HEK293 (cell line): ENCODE measurements at regions not wholly inside any gene's neighbourhood (a gene's known extent, or its start where the extent isn't known, plus 50 kb on each side); places are given as distances from the start of the nearest gene placed in this dataset.

Experiments
- CTCF ChIA-PET: fragments of 350-600 bp; formaldehyde crosslinking; extraction: SDS; loops from one replicate; lab custom pipeline; 2021; ENCODE audit warnings: antibody characterized with exemption; lab: Yijun Ruan, JAX
- POLR2A ChIA-PET: fragments of 300-600 bp; formaldehyde crosslinking; extraction: SDS; loops from one replicate; lab custom pipeline; 2020; ENCODE audit warnings: antibody characterized with exemption, inconsistent platforms; lab: Yijun Ruan, JAX
- H3K27ac ChIP-seq: fragments of 200-500 bp; sonication (Bioruptor generic); 2 replicates; pipeline ENCODE4 v1.5.1; 2014; ENCODE audit warnings: low read depth, low read length, control low read depth, inconsistent platforms; ENCODE audit errors: extremely low read depth
- H3K36me3 ChIP-seq, 2 experiments: fragments of 200-500 bp in 1 of 2; sonication (Bioruptor generic) in 1 of 2; 1 replicate in 1 of 2; 2 replicates in 1 of 2; pipeline ENCODE4 v1.5.1; 2014 to 2017; ENCODE audit warnings: inconsistent platforms in 2 of 2, low read length in 2 of 2; ENCODE audit not compliant: control insufficient read depth in 2 of 2, insufficient read depth in 1 of 2
- H3K4me1 ChIP-seq: fragments of 200-500 bp; sonication (Bioruptor generic); 2 replicates; pipeline ENCODE4 v1.5.1; 2014; ENCODE audit warnings: mild to moderate bottlenecking, low read length, inconsistent platforms; ENCODE audit not compliant: control insufficient read depth, insufficient read depth
- H3K4me3 ChIP-seq: 2 replicates; pipeline ENCODE4 v1.5.1; 2011; ENCODE audit warnings: low read depth, mild to moderate bottlenecking, control low read depth, low read length, moderate library complexity
- H3K9me3 ChIP-seq: fragments of 200-500 bp; sonication (Bioruptor generic); 2 replicates; pipeline ENCODE4 v1.5.1; 2014; ENCODE audit warnings: low read depth, low read length, inconsistent platforms; ENCODE audit not compliant: control insufficient read depth, insufficient read depth
- GLI4 ChIP-seq: fragments of 450-650 bp; formaldehyde crosslinking; IDR thresholded peaks from 2 replicates; pipeline ENCODE4 v1.5.1; 2016; ENCODE audit warnings: missing biosample characterization, missing genetic modification characterization
- GLIS1 ChIP-seq: fragments of 450-650 bp; formaldehyde crosslinking; IDR thresholded peaks from 2 replicates; pipeline ENCODE4 v1.5.1; 2016; ENCODE audit warnings: missing biosample characterization, missing genetic modification characterization
- HOXD13 ChIP-seq: sonication (generic); formaldehyde crosslinking; IDR thresholded peaks from 2 replicates; pipeline ENCODE4 v1.8.0; 2022; ENCODE audit warnings: missing genetic modification reagents, borderline replicate concordance
- KLF7 ChIP-seq: fragments of 450-650 bp; formaldehyde crosslinking; IDR thresholded peaks from 2 replicates; pipeline ENCODE4 v1.5.1; 2016; ENCODE audit warnings: missing biosample characterization, missing genetic modification characterization, borderline replicate concordance
- KLF9 ChIP-seq: fragments of 450-650 bp; formaldehyde crosslinking; IDR thresholded peaks from 2 replicates; pipeline ENCODE4 v1.5.1; 2016; ENCODE audit warnings: missing biosample characterization, missing genetic modification characterization, low read depth
- OVOL3 ChIP-seq: fragments of 450-650 bp; formaldehyde crosslinking; IDR thresholded peaks from 2 replicates; pipeline ENCODE4 v1.5.1; 2016; ENCODE audit warnings: missing biosample characterization, missing genetic modification characterization
- SCRT2 ChIP-seq: fragments of 450-650 bp; formaldehyde crosslinking; IDR thresholded peaks from 2 replicates; pipeline ENCODE4 v1.5.1; 2016; ENCODE audit warnings: missing biosample characterization, missing genetic modification characterization
- SETDB1 ChIP-seq: IDR thresholded peaks from one replicate; pipeline ENCODE4 v1.6.1; 2017; ENCODE audit warnings: mild to moderate bottlenecking, low read length, moderate library complexity, mixed read lengths; ENCODE audit not compliant: insufficient read length
- SP2 ChIP-seq: fragments of 450-650 bp; formaldehyde crosslinking; IDR thresholded peaks from 2 replicates; pipeline ENCODE4 v1.5.1; 2016; ENCODE audit warnings: missing biosample characterization, missing genetic modification characterization
- SP7 ChIP-seq: fragments of 450-650 bp; formaldehyde crosslinking; IDR thresholded peaks from 2 replicates; pipeline ENCODE4 v1.5.1; 2016; ENCODE audit warnings: missing biosample characterization, missing genetic modification characterization
- YY1 ChIP-seq: fragments of 450-650 bp; formaldehyde crosslinking; IDR thresholded peaks from 2 replicates; pipeline ENCODE4 v1.5.1; 2018; ENCODE audit warnings: missing biosample characterization, missing genetic modification characterization
- YY2 ChIP-seq: fragments of 450-650 bp; formaldehyde crosslinking; IDR thresholded peaks from 2 replicates; pipeline ENCODE4 v1.5.1; 2016; ENCODE audit warnings: missing biosample characterization, missing genetic modification characterization
- ZBTB20 ChIP-seq: fragments of 450-650 bp; formaldehyde crosslinking; IDR thresholded peaks from 2 replicates; pipeline ENCODE4 v1.5.1; 2016; ENCODE audit warnings: missing biosample characterization, missing genetic modification characterization
- ZFHX2 ChIP-seq: fragments of 450-650 bp; formaldehyde crosslinking; conservative IDR thresholded peaks from 2 replicates; pipeline ENCODE4 v1.5.1; 2016; ENCODE audit warnings: missing biosample characterization, missing genetic modification characterization
- ZNF132 ChIP-seq: fragments of 450-650 bp; formaldehyde crosslinking; IDR thresholded peaks from 2 replicates; pipeline ENCODE4 v1.5.1; 2017; ENCODE audit warnings: missing biosample characterization, missing genetic modification characterization, borderline replicate concordance
- ZNF324 ChIP-seq: fragments of 450-650 bp; formaldehyde crosslinking; IDR thresholded peaks from 2 replicates; pipeline ENCODE4 v1.5.1; 2016; ENCODE audit warnings: missing biosample characterization, missing genetic modification characterization
- ZNF335 ChIP-seq: fragments of 450-650 bp; formaldehyde crosslinking; conservative IDR thresholded peaks from 2 replicates; pipeline ENCODE4 v1.5.1; 2016; ENCODE audit warnings: missing biosample characterization, missing genetic modification characterization
- ZNF473 ChIP-seq: fragments of 450-650 bp; formaldehyde crosslinking; IDR thresholded peaks from 2 replicates; pipeline ENCODE4 v1.5.1; 2017; ENCODE audit warnings: missing biosample characterization, missing genetic modification characterization
- ZNF48 ChIP-seq: fragments of 450-650 bp; formaldehyde crosslinking; IDR thresholded peaks from 2 replicates; pipeline ENCODE4 v1.5.1; 2016; ENCODE audit warnings: missing biosample characterization, missing genetic modification characterization
- ZNF501 ChIP-seq: fragments of 450-650 bp; formaldehyde crosslinking; IDR thresholded peaks from 2 replicates; pipeline ENCODE4 v1.5.1; 2016; ENCODE audit warnings: missing biosample characterization, missing genetic modification characterization
- ZNF530 ChIP-seq: fragments of 450-650 bp; formaldehyde crosslinking; IDR thresholded peaks from 2 replicates; pipeline ENCODE4 v1.5.1; 2016; ENCODE audit warnings: low read depth, missing biosample characterization, missing genetic modification characterization
- ZNF629 ChIP-seq: fragments of 450-650 bp; formaldehyde crosslinking; IDR thresholded peaks from 2 replicates; pipeline ENCODE4 v1.5.1; 2017; ENCODE audit warnings: missing biosample characterization, missing genetic modification characterization
- ZNF670 ChIP-seq: fragments of 450-650 bp; formaldehyde crosslinking; IDR thresholded peaks from 2 replicates; pipeline ENCODE4 v1.5.1; 2016; ENCODE audit warnings: missing biosample characterization, missing genetic modification characterization, low read depth
- ZNF701 ChIP-seq: fragments of 450-650 bp; formaldehyde crosslinking; IDR thresholded peaks from 2 replicates; pipeline ENCODE4 v1.5.1; 2016; ENCODE audit warnings: missing biosample characterization, missing genetic modification characterization
- ZNF785 ChIP-seq: fragments of 450-650 bp; formaldehyde crosslinking; IDR thresholded peaks from 2 replicates; pipeline ENCODE4 v1.5.1; 2016; ENCODE audit warnings: missing biosample characterization, missing genetic modification characterization
- ZNF843 ChIP-seq: fragments of 450-650 bp; formaldehyde crosslinking; IDR thresholded peaks from 2 replicates; pipeline ENCODE4 v1.5.1; 2016; ENCODE audit warnings: missing biosample characterization, missing genetic modification characterization
- ZSCAN30 ChIP-seq: fragments of 450-650 bp; IDR thresholded peaks from 2 replicates; pipeline ENCODE4 v1.5.1; 2018; ENCODE audit warnings: missing biosample characterization, mild to moderate bottlenecking, missing genetic modification characterization, moderate library complexity
- ZXDB ChIP-seq: fragments of 450-650 bp; formaldehyde crosslinking; IDR thresholded peaks from 2 replicates; pipeline ENCODE4 v1.5.1; 2016; ENCODE audit warnings: missing biosample characterization, missing genetic modification characterization
- TF ChIP-seq, protein P1 (sequence below): fragments of 450-650 bp; formaldehyde crosslinking; IDR thresholded peaks from 2 replicates; pipeline ENCODE4; 2016; ENCODE audit warnings: missing biosample characterization, missing genetic modification characterization
- TF ChIP-seq, protein P2 (sequence below): fragments of 450-650 bp; formaldehyde crosslinking; IDR thresholded peaks from 2 replicates; pipeline ENCODE4 v1.5.1; 2016; ENCODE audit warnings: missing biosample characterization, missing genetic modification characterization
- TF ChIP-seq, protein P3 (sequence below): fragments of 450-650 bp; formaldehyde crosslinking; IDR thresholded peaks from 2 replicates; pipeline ENCODE4 v1.5.1; 2016; ENCODE audit warnings: missing biosample characterization, missing genetic modification characterization
- TF ChIP-seq, protein P4 (sequence below): fragments of 450-650 bp; formaldehyde crosslinking; IDR thresholded peaks from 2 replicates; pipeline ENCODE4 v1.5.1; 2016; ENCODE audit warnings: missing biosample characterization, missing genetic modification characterization
- TF ChIP-seq, protein P5 (sequence below): fragments of 450-650 bp; formaldehyde crosslinking; IDR thresholded peaks from 2 replicates; pipeline ENCODE4 v1.5.1; 2016; ENCODE audit warnings: missing biosample characterization, missing genetic modification characterization

DNA sequence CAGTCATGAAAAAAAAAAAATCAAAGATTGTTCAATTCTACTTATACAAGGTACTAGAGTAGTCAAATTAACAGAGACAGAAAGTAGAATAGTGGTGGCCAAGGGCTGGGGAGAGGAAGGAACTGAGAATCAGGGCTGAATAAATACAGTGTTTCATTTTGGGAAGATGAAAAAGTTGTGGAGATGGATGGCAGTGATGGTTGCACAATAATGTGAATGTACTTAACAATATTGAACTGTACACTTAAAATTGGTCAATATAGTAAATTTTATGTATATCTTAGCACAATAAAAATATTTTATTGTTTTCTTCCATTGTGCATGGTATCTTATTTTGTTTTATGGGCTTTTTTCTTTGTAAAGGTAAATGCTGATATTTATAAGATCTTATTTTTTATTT, 262.2 kb upstream of the AGTR1 start:
- CTCF ChIA-PET, result no interaction called here
- no peak overlapping the region for H3K4me3 ChIP-seq
- no peak overlapping the region for H3K27ac ChIP-seq
- TF ChIP-seq, protein P1, sequence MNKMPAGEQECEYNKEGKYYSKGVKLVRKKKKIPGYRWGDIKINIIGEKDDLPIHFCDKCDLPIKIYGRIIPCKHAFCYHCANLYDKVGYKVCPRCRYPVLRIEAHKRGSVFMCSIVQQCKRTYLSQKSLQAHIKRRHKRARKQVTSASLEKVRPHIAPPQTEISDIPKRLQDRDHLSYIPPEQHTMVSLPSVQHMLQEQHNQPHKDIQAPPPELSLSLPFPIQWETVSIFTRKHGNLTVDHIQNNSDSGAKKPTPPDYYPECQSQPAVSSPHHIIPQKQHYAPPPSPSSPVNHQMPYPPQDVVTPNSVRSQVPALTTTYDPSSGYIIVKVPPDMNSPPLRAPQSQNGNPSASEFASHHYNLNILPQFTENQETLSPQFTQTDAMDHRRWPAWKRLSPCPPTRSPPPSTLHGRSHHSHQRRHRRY, result no peak
- TF ChIP-seq ZNF335 (no peak), KLF9 (tag by site-specific recombination) (no peak), OVOL3 (tag by site-specific recombination) (no peak), ZNF132 (tag by site-specific recombination) (no peak), SP7 (tag by site-specific recombination) (no peak), GLI4 (tag by site-specific recombination) (no peak), HOXD13 (no peak), ZXDB (tag by site-specific recombination) (no peak), ZNF530 (tag by site-specific recombination) (no peak), YY2 (tag by site-specific recombination) (no peak), ZNF629 (tag by site-specific recombination) (no peak), ZNF701 (no peak)
- TF ChIP-seq, protein P2, sequence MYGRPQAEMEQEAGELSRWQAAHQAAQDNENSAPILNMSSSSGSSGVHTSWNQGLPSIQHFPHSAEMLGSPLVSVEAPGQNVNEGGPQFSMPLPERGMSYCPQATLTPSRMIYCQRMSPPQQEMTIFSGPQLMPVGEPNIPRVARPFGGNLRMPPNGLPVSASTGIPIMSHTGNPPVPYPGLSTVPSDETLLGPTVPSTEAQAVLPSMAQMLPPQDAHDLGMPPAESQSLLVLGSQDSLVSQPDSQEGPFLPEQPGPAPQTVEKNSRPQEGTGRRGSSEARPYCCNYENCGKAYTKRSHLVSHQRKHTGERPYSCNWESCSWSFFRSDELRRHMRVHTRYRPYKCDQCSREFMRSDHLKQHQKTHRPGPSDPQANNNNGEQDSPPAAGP (tag by site-specific recombination), result no peak
- TF ChIP-seq, protein P3, sequence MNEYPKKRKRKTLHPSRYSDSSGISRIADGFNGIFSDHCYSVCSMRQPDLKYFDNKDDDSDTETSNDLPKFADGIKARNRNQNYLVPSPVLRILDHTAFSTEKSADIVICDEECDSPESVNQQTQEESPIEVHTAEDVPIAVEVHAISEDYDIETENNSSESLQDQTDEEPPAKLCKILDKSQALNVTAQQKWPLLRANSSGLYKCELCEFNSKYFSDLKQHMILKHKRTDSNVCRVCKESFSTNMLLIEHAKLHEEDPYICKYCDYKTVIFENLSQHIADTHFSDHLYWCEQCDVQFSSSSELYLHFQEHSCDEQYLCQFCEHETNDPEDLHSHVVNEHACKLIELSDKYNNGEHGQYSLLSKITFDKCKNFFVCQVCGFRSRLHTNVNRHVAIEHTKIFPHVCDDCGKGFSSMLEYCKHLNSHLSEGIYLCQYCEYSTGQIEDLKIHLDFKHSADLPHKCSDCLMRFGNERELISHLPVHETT (tag by site-specific recombination), result no peak
- no peaks in the 10 kb centered on the region for H3K36me3 ChIP-seq
- H3K4me1 ChIP-seq, result no peaks in the 10 kb centered on the region
- POLR2A ChIA-PET, result no interaction called here
- H3K9me3 ChIP-seq, result no peaks in the 10 kb centered on the region

DNA sequence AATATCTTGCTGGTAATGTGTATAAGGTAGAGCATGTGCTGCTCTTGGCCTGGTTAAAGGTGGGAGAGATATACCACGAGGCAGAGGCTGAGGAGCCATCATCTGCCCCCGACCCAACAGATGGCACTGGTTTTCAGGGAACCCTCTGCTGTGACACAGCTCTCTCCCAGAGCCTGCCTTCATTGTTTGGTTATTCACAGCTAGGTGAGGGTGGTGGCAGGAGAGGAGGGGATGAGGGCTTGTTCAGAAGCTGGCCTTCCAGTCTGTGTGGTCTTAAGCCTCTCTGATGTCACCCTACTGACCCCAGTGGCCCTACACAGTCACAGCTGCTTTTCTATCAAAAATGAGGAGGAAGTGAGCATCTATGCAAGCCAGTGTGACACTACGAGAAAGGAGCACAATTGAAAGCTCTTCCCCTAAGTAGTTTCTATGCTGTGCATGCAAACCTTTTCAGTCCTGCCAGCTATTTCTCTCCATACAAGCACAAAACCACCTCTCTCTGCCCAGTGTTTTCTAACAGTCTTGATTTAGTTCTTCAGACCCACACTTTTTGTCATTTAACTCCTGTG, 258.4 kb upstream of the AGTR1 start:
- POLR2A ChIA-PET, result no interaction called here
- TF ChIP-seq ZNF501 (no peak), ZNF473 (tag by site-specific recombination) (no peak), ZNF670 (tag by site-specific recombination) (no peak), SCRT2 (tag by site-specific recombination) (no peak), SP2 (tag by site-specific recombination) (no peak), ZNF324 (tag by site-specific recombination) (no peak), YY1 (tag by site-specific recombination) (no peak), ZFHX2 (tag by site-specific recombination) (no peak), ZNF785 (tag by site-specific recombination) (no peak), ZXDB (tag by site-specific recombination) (no peak), KLF7 (no peak), SETDB1 (no peak), GLIS1 (no peak), ZNF843 (tag by site-specific recombination) (no peak), ZNF48 (tag by site-specific recombination) (no peak), ZBTB20 (tag by site-specific recombination) (no peak), ZSCAN30 (tag by site-specific recombination) (no peak)
- TF ChIP-seq, protein P4, sequence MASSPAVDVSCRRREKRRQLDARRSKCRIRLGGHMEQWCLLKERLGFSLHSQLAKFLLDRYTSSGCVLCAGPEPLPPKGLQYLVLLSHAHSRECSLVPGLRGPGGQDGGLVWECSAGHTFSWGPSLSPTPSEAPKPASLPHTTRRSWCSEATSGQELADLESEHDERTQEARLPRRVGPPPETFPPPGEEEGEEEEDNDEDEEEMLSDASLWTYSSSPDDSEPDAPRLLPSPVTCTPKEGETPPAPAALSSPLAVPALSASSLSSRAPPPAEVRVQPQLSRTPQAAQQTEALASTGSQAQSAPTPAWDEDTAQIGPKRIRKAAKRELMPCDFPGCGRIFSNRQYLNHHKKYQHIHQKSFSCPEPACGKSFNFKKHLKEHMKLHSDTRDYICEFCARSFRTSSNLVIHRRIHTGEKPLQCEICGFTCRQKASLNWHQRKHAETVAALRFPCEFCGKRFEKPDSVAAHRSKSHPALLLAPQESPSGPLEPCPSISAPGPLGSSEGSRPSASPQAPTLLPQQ (tag by site-specific recombination), result no peak
- TF ChIP-seq, protein P5, sequence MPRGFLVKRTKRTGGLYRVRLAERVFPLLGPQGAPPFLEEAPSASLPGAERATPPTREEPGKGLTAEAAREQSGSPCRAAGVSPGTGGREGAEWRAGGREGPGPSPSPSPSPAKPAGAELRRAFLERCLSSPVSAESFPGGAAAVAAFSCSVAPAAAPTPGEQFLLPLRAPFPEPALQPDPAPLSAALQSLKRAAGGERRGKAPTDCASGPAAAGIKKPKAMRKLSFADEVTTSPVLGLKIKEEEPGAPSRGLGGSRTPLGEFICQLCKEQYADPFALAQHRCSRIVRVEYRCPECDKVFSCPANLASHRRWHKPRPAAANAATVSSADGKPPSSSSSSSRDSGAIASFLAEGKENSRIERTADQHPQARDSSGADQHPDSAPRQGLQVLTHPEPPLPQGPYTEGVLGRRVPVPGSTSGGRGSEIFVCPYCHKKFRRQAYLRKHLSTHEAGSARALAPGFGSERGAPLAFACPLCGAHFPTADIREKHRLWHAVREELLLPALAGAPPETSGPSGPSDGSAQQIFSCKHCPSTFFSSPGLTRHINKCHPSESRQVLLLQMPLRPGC (tag by site-specific recombination), result no peak
- CTCF ChIA-PET, result no interaction called here

More for the DNA sequence above, 258.4 kb upstream of the AGTR1 start:
- Histone ChIP-seq H3K4me3 (no peak overlapping the region), H3K4me1 (no peaks in the 10 kb centered on the region), H3K27ac (no peak overlapping the region), H3K9me3 (no peaks in the 10 kb centered on the region), H3K36me3 (no peaks in the 10 kb centered on the region)
